GM18505 (cell line): ENCODE measurements at regions not wholly inside any gene's neighbourhood (a gene's known extent, or its start where the extent isn't known, plus 50 kb on each side); places are given as distances from the start of the nearest gene placed in this dataset.
A peak's percentile ranks its signal among the peaks of the same experiment; 100 is the strongest.

ENCODE experiments used
- ATAC-seq: cut with Tn5 transposase; IDR thresholded peaks from one replicate; pipeline ENCODE4 v1.9.1; 2021; ENCODE audit not compliant: unreplicated experiment
- POLR2A ChIP-seq: IDR thresholded peaks from 4 replicates; pipeline ENCODE4 v1.6.1; 2011; ENCODE audit warnings: borderline replicate concordance; ENCODE audit not compliant: insufficient read depth, insufficient read length; ENCODE audit errors: extremely low read depth

DNA sequence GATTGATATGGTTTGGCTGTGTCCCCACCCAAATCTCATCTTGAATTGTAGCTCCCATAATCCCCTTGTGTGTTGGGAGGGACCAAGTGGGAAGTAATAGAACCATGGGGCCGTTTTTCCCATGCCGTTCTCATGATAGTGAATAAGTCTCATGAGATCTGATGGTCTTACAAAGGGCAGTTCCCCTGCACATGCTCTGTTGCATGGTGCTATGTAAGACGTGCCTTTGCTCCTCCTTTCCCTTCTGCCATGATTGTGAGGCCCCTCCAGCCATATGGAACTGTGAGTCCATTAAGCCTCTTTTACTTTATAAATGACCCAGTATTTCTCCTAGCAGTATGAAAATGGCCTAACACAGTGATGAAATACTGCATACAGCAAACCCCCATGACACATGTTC is 84.8 kb upstream of the SELENOP start:
- no peak for ATAC-seq
- no peak for TF ChIP-seq POLR2A

DNA sequence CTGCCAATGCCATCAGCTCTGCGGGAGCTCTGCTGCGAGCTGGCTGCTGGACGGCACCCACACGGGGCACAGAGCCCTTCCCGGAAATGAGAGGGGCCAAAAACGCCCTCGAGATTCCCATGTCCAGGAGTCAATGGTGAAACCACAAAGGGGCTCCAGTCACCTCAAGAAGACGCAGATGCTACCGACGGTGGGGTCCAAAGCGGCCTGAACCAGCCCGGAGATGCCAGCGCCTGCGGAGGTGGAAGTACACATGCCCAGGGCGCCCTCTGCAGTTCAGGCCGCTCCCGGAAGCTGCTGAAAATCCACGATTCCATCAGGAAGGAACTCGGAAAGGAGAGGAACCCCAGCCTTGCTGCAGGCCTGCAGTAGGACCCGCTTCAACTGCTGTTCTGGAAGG is 82.4 kb upstream of the SELENOP start:
- ATAC-seq, result no peak
- no peak for TF ChIP-seq POLR2A

DNA sequence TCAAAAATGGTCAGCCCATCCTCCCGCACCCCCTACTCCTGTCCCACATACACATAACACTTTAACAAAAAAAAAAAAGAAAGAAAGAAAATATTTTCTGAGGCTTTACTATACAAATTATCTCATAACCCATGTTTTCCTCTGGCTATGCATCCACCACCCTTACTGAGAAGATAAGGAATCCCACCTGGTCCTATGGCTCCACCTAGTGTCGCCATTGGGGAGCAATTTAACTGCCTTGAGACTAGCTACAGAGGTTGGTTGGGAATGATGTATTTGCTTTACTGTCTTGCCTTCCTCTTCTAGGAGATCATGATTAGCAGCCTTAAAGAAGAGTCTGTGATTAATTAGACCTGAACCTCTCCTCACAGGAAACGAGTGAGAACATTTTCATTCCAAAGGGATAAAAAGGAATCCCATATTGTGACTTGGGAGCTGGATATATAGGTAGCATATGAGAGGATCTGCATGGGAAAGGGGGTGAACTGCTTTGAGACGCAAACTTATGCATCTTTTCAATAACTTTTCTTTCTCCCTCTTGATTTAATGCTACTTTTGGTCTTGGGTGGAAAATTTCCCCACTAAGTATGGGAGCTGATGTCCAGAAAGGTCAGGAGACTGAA is 77.7 kb upstream of the SELENOP start:
- ATAC-seq, result peak; percentile 91
- TF ChIP-seq POLR2A, result no peak

DNA sequence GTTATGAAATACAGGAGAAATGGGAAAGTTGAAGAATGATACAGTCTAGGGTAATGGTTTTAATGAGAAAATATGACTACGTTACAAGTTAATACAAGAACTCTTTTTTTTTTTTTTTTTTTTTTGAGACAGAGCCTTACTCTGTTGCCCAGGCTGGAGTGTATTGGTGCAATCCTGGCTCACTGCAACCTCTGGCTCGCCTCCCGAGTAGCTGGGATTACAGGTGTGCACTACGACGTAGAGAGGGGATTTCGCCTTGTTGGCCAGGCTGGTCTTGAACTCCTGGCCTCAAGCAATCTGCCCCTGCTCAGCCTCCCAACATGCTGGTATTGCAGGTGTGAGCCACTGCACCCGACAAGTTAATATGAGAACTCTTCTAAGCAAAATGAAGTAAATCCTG is 77.1 kb upstream of the SELENOP start:
- no peak for TF ChIP-seq POLR2A
- ATAC-seq, result no peak

DNA sequence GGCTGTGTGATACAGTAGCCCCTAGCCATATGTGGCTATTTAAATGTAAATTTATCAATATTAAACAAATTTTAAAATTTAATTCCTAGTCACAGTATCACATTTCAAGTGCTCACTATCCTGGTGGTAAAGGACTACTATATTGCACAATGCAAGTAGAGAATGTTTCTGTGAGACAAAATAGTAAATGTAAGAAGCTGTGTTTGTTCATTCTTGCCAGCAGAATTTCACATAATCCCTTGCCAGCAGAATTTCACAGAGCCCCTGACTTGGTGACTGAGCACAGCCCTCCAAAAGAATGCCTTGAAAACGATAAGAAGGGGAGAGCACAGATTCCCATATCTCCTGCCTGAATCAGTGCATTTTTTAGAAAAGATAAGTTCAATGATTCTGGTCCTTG is 75.9 kb upstream of the SELENOP start:
- no peak for ATAC-seq
- TF ChIP-seq POLR2A, result no peak

DNA sequence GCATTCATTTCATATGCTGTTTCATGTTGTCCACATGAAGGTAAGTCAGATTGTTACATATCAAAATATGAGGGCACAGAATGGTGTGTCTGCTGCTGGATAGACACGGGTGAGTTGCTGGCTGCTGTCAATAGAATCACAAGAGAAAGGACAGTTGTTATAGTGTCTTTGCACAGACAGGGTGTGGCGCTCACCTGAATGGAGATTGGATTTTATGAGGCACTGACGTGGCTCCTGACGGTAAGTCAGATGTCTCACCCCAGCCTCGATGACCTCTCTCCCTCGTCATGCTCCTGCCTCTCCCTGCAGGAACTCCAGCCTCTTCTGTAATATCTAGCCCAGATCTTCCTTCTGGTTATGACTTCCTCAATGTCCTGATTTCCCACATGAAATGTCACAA is 75.4 kb upstream of the SELENOP start:
- TF ChIP-seq POLR2A, result no peak
- ATAC-seq, result no peak

DNA sequence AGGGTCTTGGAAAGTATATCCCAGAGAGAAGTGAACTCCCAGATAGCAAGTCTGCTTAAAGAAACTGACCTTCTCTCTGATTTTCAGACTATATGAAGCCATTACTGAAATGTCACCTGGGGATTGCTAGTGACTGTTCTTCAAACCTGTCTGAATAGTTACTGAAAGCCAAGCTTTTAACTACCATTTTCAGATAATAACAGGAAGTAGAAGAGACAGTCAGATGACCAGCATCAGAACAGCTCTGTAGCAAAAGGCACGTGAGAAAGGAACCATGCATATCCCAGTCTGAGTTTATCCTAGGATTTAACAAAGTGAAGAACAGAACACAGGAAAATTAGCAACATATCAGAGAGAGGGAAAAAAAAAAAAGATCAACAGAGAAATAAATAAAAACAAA is 74.9 kb upstream of the SELENOP start:
- no peak for TF ChIP-seq POLR2A
- ATAC-seq, result no peak

DNA sequence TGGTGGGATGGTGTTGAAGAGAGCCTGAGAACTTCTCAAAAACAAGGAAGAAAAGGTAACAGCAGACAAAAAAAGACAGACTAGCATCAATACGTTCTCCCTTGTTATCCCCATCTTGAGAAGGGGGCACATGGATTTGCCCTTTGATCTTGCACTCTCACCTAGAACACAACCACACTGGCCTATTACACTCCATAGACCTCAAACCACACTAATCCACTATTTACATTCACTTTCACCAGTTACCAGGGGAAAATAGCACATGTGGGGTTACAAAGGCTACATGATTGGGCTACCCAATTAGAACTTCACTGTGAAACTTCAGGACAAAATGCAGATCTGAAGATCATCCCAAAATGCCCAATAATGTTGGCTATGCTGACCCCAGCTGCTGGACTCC is 72.6 kb upstream of the SELENOP start:
- no peak for ATAC-seq
- TF ChIP-seq POLR2A, result no peak

DNA sequence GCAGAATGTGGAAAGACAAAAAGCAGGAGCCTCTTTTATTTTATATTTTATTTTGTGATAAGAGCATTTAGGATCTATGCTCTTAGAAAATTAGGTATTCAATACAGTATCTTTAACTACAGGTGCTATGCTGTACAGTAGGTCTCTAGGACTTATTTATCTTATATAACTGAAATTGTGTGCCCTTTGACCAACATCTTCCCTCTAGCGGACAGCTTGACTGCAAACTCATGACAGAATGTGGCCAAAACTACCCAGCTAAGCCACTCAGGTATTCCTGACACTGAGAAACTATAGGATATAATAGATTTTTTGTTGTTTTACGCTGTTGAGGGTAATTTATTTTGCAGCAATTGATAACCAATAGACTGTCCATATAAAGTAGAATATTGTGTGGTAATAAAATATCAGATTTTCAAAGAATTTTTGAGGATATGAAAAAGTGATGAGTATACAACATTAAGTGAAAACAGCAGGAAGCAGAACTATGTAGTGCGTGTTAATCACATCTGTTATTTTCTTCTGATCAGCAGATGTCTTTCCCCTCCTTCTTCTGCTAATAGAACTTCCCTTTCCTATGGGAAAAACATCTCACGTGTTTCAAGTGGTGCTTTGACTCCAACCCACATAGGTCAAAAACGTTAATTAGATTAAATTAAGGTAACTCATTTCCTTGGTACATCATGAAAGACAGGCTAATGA is 69.9 kb upstream of the SELENOP start:
- TF ChIP-seq POLR2A, result no peak
- no peak for ATAC-seq

DNA sequence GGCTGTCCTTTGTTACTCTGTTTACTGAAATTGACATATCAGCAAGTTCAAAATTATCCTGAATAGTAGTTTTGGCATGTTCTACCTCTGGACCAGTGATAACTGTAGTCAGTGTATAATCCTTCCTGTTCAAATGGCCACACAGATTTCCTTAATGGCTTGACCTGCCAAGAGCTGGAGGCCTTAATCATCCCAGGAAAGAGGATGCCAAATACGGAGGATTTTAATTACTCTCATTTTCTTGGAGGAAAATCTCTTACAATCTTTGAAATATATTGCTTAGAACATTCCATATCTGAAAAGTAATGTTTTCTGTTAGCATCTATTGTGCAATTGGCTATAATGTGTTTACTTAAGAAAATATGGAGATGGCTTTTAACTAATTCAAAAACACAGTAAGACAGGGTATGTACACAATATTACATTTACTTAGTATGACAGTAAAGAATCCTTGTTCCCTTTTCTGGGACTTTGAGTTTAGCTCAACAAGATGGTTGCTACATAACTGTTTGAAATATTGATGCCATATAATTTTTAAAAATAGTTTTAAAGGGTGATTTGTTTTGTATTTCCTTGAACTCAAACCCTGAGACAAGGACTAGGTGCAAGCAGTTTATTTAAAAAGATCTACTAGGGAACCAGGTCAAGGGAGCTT is 68.9 kb upstream of the SELENOP start:
- no peak for ATAC-seq
- no peak for TF ChIP-seq POLR2A

DNA sequence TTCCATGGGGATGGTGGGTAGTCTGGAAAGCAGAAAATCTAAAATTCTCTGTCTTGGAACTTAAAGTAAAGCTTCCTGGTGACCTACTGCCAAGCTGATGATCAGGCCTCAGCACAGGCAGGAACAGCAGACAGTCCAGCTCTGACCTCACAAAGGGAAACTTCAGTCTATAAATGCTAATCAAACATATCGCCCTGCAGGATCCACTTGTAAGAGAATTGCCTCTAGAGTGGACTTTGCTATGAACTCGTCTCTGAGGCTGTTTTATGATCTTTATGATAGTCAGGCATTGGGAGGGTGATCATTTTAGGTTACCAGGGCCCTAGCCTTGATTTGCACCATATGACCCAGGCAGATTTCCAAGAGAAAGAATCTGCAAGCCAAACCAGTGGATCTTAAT is 67.6 kb upstream of the SELENOP start:
- ATAC-seq, result no peak
- TF ChIP-seq POLR2A, result no peak

DNA sequence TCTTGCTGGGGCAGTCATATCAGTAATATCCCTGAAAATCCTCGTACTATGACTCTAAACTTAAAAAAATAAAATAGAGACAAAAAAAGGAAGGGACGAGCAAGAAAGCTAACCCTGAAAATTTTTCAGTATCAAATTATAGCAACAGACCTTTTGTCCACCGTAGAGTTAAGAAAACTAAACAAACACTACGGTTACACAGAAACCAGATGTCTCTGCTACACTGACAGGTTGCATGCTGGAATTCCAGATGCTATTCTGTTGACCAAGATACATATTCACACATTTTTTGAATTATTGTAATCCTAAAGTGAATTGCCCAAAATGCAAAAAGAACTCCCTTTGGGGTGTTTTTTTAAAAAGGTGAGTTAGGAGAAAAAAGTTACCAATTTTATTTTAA is 66.9 kb upstream of the SELENOP start:
- no peak for ATAC-seq
- no peak for TF ChIP-seq POLR2A

DNA sequence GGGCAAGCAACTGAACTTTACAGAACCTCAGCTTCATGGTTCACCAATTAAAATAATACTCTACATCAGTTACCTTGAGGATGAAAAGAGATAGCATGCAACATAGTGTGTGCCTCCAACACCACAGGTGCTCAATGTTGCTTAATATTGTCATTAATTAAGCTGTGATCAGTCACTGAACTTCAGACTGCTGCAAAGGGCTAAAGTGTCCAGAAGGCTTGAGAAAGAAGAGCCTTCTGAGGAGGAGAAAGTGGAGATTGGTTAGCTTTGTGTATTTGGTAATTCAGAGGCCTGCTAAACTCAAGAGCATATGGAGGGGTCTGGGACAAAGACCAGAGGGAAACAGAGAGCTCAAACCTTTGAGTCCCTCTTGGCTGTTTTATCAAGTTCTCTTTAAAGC is 66.3 kb upstream of the SELENOP start:
- TF ChIP-seq POLR2A, result no peak
- ATAC-seq, result no peak

DNA sequence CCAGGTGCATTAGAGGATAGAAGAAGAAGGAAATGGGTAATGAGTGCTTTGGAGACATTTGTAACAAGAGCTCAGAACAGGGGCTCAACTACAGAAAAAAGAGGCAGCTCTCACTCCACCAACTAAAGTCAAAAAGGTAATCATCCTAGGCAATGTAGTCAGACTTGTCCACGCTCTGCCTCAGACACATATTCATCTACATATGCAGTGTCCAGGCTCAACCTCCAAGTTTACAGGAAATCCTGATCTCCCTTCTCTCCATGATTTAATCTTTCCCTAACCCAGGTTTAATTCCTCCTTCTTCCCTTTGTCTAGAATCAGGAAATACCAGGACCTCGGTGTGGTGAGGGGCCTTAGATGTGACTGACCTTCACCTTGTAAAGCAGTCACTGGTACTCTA is 65.7 kb upstream of the SELENOP start:
- no peak for TF ChIP-seq POLR2A
- no peak for ATAC-seq

DNA sequence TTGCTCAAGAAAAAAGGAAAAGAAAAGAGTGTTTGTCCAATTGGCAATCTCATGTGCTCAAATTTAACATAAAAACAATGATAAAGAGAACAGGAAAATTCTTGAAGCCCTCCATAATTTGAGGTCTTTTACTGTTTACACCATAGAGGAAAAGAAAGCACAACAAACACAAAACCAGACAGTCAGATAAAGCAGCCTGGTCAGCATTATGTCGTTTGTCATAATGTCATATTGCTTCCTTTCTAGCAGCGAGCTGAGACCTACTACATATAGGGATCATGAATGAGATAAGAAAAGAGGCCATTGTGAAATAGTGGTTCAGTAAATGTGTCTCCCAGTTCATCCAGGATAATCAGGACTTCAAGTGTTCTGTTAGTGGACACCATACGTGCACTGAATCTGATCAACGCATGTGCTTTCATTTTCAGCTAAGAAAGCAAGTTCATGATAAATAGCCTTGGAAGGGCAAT is 64.7 kb upstream of the SELENOP start:
- ATAC-seq, result no peak
- no peak for TF ChIP-seq POLR2A

DNA sequence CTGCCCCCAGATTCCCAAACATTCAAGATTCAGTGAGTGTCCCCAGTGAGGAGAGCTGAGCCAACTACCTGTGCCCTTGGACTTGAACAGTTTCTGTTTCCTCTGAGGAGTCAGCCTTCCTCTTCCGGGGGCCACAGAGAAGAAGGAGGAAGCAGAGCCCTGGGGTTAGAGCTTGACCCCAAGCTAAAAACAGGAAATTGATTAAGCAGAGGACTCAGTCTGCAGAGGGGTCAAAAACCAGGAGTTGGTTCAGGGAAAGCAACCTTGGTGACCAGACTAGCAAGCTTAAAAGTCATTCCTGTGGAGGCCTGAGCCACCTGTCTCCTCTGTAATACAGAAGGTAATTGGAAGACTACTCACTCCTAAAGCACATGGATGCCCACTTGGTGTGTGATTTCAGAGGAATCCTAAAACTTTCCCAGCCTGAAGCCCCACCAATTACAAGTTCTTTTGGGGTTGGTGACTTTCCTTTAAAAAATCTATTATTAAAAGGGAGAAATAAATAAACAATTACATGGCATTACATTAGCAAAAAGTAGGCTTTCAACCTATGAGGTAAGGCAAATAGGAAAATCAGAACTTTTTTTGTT is 64.2 kb upstream of the SELENOP start:
- no peak for ATAC-seq
- no peak for TF ChIP-seq POLR2A
